Lung microvascular endothelial cell (primary cell): ENCODE measurements at regions not wholly inside any gene's neighbourhood (a gene's known extent, or its start where the extent isn't known, plus 50 kb on each side); places are given as distances from the start of the nearest gene placed in this dataset.

Experiments
- DNase-seq, 2 donors: peaks; one replicate each; pipeline versions ENCODE4 v3.0.0 to v3.0.0-alpha.2; 2010; ENCODE audit warnings: low read depth in 2 of 2

- no peak for DNase-seq
These were observed 75.6 kb downstream of the ICOS start for GRCh38 chr2:204012072-204012653.

- no peak for DNase-seq
These were observed 78.7 kb downstream of the ICOS start for GRCh38 chr2:204015118-204015843.

DNA sequence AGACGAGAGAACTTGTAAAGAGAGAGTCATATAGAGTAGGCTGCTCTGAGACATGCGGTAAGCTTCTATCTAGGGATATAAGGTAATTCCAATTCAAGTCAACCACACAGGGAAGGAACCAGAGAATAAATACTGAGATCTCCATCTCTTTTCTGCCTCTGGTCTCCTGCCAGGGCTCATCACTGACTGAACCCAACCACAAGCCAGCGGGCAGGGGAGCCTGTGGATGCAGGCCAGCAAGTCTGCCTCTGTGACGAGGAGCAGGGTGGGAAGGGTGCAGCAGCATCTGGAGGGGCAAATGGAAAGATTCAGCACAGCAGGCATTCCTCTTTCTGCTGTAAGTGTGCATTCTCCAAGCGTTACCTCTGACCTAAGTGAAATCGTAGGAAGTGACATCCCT is 82.2 kb downstream of the ICOS start:
- no peak for DNase-seq

- peak in 1 of 2 donors; percentile 29 for DNase-seq
These were observed 83.3 kb downstream of the ICOS start for GRCh38 chr2:204019572-204020501.

DNA sequence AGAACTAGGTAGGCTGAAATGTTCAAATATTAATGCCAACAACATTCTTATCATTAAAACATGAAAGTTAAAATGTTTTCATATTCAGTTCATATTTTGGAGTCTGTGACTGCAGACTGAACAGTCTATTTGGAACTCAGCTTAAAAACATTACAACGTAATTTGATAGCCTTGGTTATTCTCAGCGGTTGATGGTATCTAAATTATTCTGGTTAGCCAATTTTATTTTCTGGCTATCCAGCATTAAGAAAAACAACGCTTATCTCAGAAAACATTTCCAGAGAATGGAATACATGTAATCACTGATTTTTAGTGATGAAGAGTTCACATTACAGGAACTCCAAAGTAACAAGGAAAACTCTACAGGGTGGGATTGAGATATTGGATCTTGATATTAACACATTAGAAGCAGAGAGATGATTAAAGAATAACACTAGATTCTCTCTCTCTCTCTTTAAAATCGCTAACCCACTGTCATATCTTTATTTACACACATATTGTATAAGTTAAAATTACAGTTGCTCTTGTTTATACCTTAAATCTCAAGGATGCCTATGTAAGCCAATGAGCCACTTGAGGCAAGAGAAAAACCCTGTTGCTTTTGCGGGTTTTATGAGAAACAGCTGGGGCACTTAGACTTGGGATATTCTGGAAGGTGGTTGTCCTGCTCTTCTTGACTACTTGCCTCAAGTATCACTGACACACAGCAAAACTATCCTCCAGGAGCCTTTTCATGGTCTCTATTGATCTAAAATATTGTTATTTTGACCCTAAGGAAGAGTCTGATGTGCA is 84.9 kb downstream of the ICOS start:
- no peak for DNase-seq

- DNase-seq = no peak
These were observed 86.0 kb downstream of the ICOS start for GRCh38 chr2:204022550-204022949.

DNA sequence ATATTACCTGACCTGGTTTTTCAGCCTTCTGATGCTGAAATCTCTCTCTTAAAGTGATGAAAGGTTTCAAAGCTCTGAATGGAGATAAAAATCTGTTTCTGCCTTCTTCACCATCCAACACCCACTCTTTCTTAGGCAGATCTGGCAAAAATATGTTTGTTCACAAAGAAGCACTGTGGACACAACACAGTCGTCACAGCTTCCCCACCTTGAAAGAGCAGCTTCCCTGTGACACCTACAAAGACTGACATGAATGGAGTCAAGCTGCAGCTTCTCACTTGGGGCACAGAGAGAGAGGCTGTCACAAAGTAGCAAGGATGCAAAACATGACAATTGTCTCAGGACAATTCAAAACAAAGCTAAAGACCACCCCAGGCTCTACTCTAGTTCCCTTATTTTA is 86.5 kb downstream of the ICOS start:
- no peak for DNase-seq

DNA sequence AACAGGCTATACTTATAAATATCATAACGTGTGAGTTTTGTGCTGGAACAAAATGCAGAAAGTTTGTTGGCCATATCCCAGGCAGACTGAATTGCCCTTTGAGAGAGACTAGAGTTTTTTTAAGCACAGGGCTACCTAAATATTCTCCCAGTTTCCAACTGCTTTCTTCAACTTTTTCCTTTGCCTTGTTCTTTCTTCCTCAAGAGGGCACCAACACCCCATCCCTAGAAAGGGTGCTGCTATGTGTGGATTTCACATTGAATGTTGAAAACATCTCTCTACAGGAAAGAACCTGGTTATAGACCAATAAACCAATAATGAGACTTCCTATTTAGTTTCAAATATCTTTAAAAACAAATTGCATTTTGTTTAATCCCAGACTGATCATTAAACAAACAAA is 87.9 kb downstream of the ICOS start:
- peak; percentile 68 to 77 for DNase-seq

GRCh38 chr2:204024906-204025475 is 88.4 kb downstream of the ICOS start:
- DNase-seq = no peak

DNA sequence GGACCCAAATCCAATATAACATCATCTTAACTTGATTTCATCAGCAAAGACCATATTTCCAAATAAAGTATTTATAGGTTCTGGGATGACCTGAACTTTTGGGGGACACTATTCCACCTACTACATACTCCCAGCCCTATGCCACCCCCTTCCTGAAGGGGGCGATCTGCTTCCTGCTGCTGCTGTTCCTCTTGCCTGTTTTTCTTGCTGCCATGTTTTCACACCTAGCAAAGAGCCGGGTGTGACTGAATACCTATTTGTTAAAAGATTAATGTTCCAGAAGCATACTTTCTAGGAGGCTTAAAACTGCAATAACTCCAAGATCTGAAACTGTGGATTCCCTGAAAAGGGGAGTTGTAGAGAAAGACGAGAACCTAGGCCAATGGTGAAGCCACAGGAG is 89.7 kb downstream of the ICOS start:
- DNase-seq = no peak

GRCh38 chr2:204027091-204027490 is 90.5 kb downstream of the ICOS start:
- peak; percentile 62 to 90 for DNase-seq

GRCh38 chr2:204030322-204030721 is 93.8 kb downstream of the ICOS start:
- no peak for DNase-seq

GRCh38 chr2:204031056-204031455 is 94.5 kb downstream of the ICOS start:
- DNase-seq = no peak

- peak in 1 of 2 donors; percentile 71 for DNase-seq
These were observed 95.7 kb downstream of the ICOS start for GRCh38 chr2:204032301-204032700.

GRCh38 chr2:204033611-204034495 is 97.3 kb downstream of the ICOS start:
- DNase-seq = peak in 1 of 2 donors; percentile 86

DNA sequence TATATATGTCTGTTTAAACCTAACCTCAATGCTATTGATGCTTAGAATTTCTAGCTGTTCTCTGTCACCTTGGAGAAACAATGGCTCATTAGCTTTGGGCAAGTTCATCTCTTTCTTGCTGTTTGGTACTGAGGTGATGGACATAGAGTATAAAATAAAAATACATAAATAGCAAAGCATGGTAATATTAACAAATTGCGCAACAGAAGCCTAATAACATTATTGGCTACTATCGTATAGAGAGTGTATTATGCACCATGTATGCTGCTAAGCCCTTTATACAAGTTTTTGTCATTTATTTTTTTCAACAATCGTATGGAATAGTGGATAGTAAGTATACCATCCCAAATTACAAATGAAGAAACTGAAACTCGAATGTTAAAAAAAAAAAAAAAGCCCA is 100.1 kb downstream of the ICOS start:
- DNase-seq = no peak

DNA sequence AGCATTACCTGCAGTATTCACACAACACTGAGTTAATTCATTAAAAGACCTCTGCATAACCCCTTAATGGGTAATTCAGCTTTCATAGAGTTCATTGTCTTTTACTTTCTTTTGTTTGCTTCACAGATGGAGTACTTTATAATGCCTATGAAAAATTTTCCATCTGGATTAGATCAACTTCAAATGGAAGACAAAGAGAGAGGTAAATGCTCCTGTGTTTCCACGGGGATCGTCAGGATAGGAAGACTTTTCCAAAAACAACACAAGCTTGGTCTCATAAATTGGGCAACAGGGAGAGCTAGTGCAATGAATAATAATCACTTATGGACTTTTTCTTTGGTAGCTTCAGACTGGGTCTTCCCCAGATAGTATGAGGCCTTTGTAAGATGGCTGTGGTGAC is 100.7 kb downstream of the ICOS start:
- peak in 1 of 2 donors; percentile 49 for DNase-seq

DNA sequence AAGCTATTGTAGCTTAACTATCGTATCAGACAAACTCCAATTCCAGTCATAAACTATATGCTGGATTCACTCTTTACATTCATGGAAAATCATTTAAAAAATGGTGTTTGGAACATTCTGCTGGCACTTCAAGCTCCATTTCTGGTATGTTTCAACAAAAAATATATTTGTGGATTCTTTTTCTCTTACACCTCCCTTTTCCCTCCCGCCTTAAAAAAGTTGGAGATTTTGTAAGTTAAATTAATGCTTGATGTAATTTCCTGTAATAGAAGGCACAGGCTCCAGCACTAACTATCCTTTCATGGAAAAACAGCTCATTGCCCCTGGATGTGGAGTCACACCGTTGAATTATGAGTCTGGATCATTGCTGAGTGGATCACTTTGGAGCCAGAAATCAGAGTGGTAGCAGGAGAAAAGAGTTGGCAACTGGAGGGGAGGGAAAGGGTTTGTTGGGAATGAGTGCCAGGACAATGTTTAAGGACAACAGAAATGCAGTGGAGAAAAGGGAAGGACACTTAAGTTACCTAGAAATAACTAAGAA is 102.8 kb downstream of the ICOS start:
- DNase-seq = no peak

DNA sequence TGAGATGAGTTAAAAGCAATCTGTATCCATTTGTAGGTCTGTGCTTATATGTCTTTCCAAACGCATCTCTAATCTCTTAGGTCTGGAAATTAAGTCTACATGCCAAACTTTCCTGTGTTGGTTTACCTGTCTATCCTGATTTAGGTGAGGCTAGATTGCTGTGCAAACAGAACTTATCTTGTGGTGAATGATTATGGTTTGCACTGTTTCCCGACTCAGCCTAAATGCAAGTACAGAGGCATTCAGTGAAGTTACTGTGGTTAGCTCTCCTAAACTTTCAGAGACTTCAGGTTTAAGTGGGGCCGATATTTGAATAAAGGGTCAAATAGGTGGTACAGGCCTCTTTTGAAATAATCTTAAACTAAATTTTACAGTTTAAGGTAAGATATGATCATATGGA is 103.5 kb downstream of the ICOS start:
- no peak for DNase-seq

DNA sequence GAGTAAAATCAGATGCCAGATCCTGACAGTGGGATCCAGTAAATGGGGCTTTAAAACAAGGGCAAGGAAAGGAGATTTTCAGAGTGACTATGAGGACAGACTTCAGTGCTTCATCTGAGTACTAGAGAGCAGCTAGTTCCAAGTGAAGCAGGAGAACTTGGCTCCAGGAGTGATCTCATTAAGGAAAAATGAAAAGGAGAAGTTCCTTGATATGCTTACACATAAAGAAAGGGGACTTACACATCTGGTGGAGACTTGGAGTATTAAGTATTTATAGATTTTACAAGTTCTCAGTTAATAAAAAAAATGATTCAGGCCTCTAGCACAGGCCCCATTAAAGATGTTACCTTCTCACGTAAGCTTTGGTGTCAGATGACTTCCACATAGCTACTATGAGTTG is 105.8 kb downstream of the ICOS start:
- DNase-seq = no peak
